ENCODE measurements at regions not wholly inside any gene's neighbourhood (a gene's known extent, or its start where the extent isn't known, plus 50 kb on each side); places are given as distances from the start of the nearest gene placed in this dataset.

DNA sequence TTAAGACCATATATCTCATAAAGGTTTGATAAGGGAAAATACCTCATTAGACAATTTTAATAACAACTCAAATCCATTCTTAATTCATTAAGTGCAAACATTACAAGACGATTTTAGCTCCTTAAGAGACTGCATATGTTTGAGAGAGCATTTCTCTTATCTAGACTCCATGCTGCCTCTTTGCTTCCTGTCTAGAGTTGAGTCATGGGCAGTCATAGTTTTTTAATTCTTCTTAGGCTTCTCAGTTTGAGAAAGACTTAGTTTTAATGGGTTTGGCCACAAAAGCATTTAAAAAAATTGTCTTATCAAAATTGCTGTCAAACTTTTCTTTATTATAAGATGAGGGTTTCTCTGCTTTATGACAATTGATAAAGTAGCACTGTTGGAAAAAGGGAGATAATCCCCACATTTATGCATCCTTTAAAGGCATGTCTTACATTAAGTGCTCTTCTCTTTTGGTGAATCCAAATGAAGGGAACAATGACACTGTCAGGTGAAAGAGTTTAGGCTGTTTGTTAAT, 713.4 kb downstream of the PCDH18 start:
- peak; percentile 86 for DNase-seq

- DNase-seq = no peak
Observed at GRCh38 chr4:136812100-136812880, 720.0 kb downstream of the PCDH18 start.

- no peak for DNase-seq
Observed at GRCh38 chr4:136811496-136812077, 720.7 kb downstream of the PCDH18 start.

- no peak for DNase-seq
Observed at GRCh38 chr4:136810626-136811025, 721.7 kb downstream of the PCDH18 start.

- DNase-seq = no peak
Observed at GRCh38 chr4:136806844-136807243, 725.5 kb downstream of the PCDH18 start.

- peak; percentile 9 for DNase-seq
Observed at GRCh38 chr4:136805617-136806016, 726.7 kb downstream of the PCDH18 start.

GRCh38 chr4:136803433-136803832, 728.9 kb downstream of the PCDH18 start:
- no peak for DNase-seq

GRCh38 chr4:136800248-136800647, 732.0 kb downstream of the PCDH18 start:
- no peak for DNase-seq

DNA sequence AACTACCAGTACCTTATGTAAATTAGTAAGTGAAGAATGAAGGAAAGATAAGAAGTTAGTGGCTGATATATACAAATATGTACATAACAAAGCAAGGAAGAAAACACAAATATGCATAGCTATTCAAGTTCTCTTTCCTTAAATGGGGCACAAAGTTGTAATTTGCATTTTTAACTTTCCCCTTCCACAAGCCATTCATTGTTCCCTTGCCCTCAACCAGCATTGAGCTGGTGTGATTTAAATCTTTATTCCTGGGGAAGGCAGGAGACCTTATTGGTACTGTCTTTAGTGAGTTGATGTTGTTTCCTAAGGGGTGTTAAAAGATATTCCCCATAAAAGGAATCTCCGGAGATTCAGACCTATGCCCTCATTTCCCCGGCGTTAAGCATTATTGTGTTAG, 735.3 kb downstream of the PCDH18 start:
- DNase-seq = no peak

- no peak for DNase-seq
Observed at GRCh38 chr4:136793848-136794247, 738.4 kb downstream of the PCDH18 start.

- DNase-seq = no peak
Observed at GRCh38 chr4:136784326-136784725, 748.0 kb downstream of the PCDH18 start.

- no peak for DNase-seq
Observed at GRCh38 chr4:136769717-136770116, 762.6 kb downstream of the PCDH18 start.

DNA sequence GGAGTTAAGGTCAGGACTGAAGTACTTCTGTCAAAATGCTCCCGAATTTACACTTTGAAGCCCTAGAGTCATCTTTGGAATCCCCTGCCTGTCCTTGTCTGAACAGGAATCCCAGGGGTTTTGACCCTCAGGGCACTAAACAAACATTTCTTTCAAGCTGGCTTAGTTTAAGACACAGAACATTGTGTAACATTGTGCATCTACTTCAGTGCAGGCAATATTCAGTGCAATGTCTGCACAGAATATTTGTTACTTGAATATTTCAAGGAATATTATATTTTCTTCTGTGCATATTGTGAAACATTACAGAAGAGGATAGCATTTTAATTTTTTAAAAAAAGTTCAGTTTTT, 763.4 kb downstream of the PCDH18 start:
- DNase-seq = no peak

- no peak for DNase-seq
Observed at GRCh38 chr4:136768213-136768924, 763.9 kb downstream of the PCDH18 start.

GRCh38 chr4:136763919-136764318, 768.4 kb downstream of the PCDH18 start:
- no peak for DNase-seq

DNA sequence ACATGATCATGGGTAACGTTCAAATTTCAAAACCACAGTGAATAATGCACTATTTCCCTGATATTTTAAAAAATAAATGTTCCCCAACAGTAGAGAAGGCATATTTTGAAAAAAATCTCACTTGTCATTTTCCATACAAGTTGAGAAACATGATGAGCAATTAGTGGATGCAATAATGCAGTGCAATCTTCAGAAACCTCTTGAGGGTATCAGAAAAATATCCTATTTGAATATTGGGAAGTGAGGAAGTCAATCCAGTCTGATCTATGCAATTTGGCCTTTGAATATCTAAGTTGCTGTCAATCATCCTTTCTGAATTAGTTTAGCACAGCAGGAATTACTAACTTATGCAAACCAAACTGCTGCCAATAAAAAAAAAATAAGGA, 776.8 kb downstream of the PCDH18 start:
- DNase-seq = no peak

DNA sequence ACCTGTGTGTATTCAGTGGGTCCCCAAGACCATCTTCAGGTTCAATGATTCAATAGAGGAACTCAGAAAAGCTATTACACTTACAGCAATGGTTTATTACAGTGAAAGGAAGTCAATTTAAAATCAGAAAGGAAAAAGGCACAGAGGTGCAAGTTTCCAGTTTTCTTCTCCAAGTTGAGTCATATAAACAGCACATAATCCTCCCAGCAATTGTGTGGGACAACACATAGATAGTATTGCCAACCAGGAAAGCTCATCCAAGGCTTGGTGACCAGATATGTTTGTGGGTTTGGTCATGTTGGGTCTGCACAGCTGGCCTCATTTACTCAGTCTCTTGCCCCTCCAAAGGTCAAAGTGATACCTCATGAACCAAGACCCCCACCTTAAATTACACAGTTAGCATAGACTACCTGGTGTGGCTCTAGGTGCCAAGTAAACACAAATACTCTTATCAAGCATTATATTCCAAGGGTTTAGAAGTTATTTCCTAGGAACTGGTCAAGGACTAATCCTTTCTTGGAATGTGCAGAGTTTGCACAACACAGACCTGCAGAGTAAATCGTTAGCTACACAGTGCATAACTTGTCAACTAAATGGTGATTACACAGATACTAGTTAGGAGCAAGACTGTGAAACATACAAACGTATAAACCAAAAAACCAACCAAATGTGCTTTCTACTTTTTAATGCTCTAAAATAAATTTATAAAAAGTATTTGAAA, 777.3 kb downstream of the PCDH18 start:
- DNase-seq = no peak

DNA sequence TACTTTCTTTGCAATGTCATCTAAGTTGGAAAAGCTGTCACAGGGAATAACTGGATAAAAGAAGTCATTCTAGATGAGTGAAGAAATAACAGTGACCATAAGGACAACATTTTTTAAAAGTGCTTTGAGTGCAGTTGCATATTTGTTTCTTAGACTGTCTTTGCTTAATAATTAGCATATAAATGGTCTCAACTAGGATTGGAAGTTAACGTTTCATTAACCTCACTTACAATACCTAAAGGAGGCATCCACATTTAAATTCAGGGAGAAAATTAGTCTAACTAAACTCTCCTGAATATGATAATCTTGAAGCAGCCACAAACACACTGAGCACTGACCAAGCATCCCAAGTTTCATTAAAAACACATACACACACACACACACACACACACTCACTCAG, 780.7 kb downstream of the PCDH18 start:
- DNase-seq = no peak

GRCh38 chr4:136750897-136751296, 781.4 kb downstream of the PCDH18 start:
- no peak for DNase-seq

DNA sequence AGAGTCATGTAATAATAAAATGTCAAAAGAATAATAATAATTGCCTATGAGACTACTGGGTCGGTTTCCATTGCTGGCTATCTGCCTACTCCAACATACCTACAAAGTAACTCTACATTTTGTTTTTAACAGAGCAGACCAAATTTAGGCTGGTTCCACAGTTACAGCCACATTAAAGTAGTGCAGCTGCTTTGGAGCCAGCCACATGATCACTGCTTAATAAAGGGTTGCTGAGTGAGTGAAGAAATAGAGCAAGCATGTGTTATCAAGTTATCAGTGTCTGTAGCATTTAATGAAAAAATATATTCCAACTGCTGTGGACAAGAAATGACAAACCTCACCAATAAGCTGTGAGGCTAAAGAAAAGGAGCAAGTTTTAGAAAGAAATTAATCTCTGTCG, 782.3 kb downstream of the PCDH18 start:
- no peak for DNase-seq

- DNase-seq = no peak
Observed at GRCh38 chr4:136748773-136749172, 783.5 kb downstream of the PCDH18 start.

DNA sequence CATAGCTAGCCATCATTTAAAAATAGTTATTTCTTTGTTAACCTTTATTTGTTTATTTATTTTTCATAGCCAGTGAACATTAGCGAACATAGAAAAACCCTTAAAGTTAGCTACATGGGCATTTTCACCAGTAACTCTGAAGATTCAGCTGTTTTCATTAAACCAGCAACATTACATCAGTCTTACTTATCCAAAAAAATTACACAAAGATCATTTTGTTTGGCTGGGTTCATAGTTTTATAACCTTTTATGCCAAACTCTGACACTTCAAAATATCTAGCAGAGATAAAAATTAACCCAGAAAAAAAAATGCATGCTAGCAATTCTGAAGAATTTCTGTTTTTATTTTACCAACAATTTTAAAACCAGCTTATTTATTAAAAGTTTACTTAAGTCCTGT, 784.1 kb downstream of the PCDH18 start:
- DNase-seq = no peak

- no peak for DNase-seq
Observed at GRCh38 chr4:136743238-136743637, 789.1 kb downstream of the PCDH18 start.

Measured in hematopoietic multipotent progenitor cell treated with erythropoietin and hydrocortisone succinate and interleukin-3 and kit ligand, for 4 days (in vitro differentiated cells).